Astrocyte of the spinal cord (primary cell): ENCODE measurements at regions not wholly inside any gene's neighbourhood (a gene's known extent, or its start where the extent isn't known, plus 50 kb on each side); places are given as distances from the start of the nearest gene placed in this dataset.

Experiments used
- DNase-seq: peaks from one replicate; pipeline ENCODE4 v3.0.0; 2011; ENCODE audit warnings: low read depth, low spot score
- H3K4me3 ChIP-seq: 2 replicates; pipeline ENCODE4 v1.5.1; 2011; ENCODE audit warnings: low read depth, mild to moderate bottlenecking, low read length, moderate library complexity
- CTCF ChIP-seq: IDR thresholded peaks from 2 replicates; pipeline ENCODE4 v1.5.1; 2012; ENCODE audit warnings: low read depth, mild to moderate bottlenecking, low read length, inconsistent platforms
- in situ Hi-C: cut with HindIII; loops from 2 replicates; pipeline ENCODE4 v1.10.0; 2017; ENCODE audit warnings: low sequenced_read_pairs

- in situ Hi-C loops: no loop called here
- no peak overlapping the region for H3K4me3 ChIP-seq
- no peak for DNase-seq
- no peak for TF ChIP-seq CTCF
These were observed 90.8 kb upstream of the PELI2 start for GRCh38 chr14:56027421-56027820.

GRCh38 chr14:56027916-56028712 is 90.1 kb upstream of the PELI2 start:
- DNase-seq: no peak
- in situ Hi-C loops: no loop called here
- H3K4me3 ChIP-seq: no peak overlapping the region
- TF ChIP-seq CTCF: no peak

- DNase-seq: no peak
- no peak for TF ChIP-seq CTCF
- in situ Hi-C loops: no loop called here
- no peak overlapping the region for H3K4me3 ChIP-seq
These were observed 81.9 kb upstream of the PELI2 start for GRCh38 chr14:56036353-56036752.

- no peak for DNase-seq
- in situ Hi-C loops: no loop called here
- no peak for TF ChIP-seq CTCF
These were observed 78.1 kb upstream of the PELI2 start for GRCh38 chr14:56040121-56040520.

GRCh38 chr14:56044196-56044595 is 74.0 kb upstream of the PELI2 start:
- in situ Hi-C loops: no loop called here
- H3K4me3 ChIP-seq: no peak overlapping the region
- TF ChIP-seq CTCF: no peak
- no peak for DNase-seq

More at GRCh38 chr14:56040121-56040520, 78.1 kb upstream of the PELI2 start:
- no peak overlapping the region for H3K4me3 ChIP-seq

- DNase-seq: no peak
- in situ Hi-C loops: no loop called here
- no peak for TF ChIP-seq CTCF
- H3K4me3 ChIP-seq: no peak overlapping the region
These were observed 71.7 kb upstream of the PELI2 start for GRCh38 chr14:56046546-56046945.
